LNCaP clone FGC (cell line): ENCODE measurements at regions not wholly inside any gene's neighbourhood (a gene's known extent, or its start where the extent isn't known, plus 50 kb on each side); places are given as distances from the start of the nearest gene placed in this dataset.

Experiments
- DNase-seq: peaks from one replicate; pipeline ENCODE4 v3.0.0-alpha.2; 2011; ENCODE audit warnings: low read depth
- H3K4me3 ChIP-seq: 2 replicates; pipeline ENCODE4 v1.5.1; 2011; ENCODE audit warnings: mild to moderate bottlenecking, low read depth, low read length, control low read depth
- CTCF ChIP-seq: IDR thresholded peaks from 2 replicates; pipeline ENCODE4 v1.5.1; 2012; ENCODE audit warnings: mild to moderate bottlenecking; ENCODE audit not compliant: control insufficient read depth, insufficient read depth; ENCODE audit errors: extremely low read depth

- no peak overlapping the region for H3K4me3 ChIP-seq
- DNase-seq: no peak
- TF ChIP-seq CTCF: no peak
Measured at GRCh38 chr17:31757097-31757496, 101.9 kb downstream of the COPRS start.

GRCh38 chr17:31754239-31754945, 104.7 kb downstream of the COPRS start:
- H3K4me3 ChIP-seq: no peak overlapping the region
- no peak for DNase-seq
- TF ChIP-seq CTCF: no peak

- TF ChIP-seq CTCF: no peak
- no peak overlapping the region for H3K4me3 ChIP-seq
Measured at GRCh38 chr17:31753011-31753410, 106.0 kb downstream of the COPRS start.

GRCh38 chr17:31752584-31752983, 106.5 kb downstream of the COPRS start:
- H3K4me3 ChIP-seq: no peak overlapping the region
- no peak for TF ChIP-seq CTCF
- DNase-seq: no peak

More at GRCh38 chr17:31753011-31753410, 106.0 kb downstream of the COPRS start:
- DNase-seq: no peak

GRCh38 chr17:31750578-31750977, 108.5 kb downstream of the COPRS start:
- DNase-seq: no peak
- no peak for TF ChIP-seq CTCF
- no peak overlapping the region for H3K4me3 ChIP-seq

- no peak for TF ChIP-seq CTCF
- H3K4me3 ChIP-seq: no peak overlapping the region
- DNase-seq: no peak
Measured at GRCh38 chr17:31748881-31749280, 110.2 kb downstream of the COPRS start.
